CD4-positive, alpha-beta T cell (primary cell): ENCODE measurements at regions not wholly inside any gene's neighbourhood (a gene's known extent, or its start where the extent isn't known, plus 50 kb on each side); places are given as distances from the start of the nearest gene placed in this dataset.

Experiments used
- ATAC-seq: fragments of 200-7000 bp; cut with Tn5 transposase; one replicate; pipeline ENCODE4 v1.10.0; 2022; ENCODE audit warnings: mild to moderate bottlenecking; ENCODE audit not compliant: poor library complexity
- CTCF ChIA-PET: fragments of 350-600 bp; sonication (Branson Sonifier 250); formaldehyde crosslinking; loops from one replicate; lab custom pipeline; 2021; ENCODE audit warnings: antibody characterized with exemption, inconsistent platforms; lab: Charles Lee
- POLR2A ChIA-PET: fragments of 350-600 bp; sonication (Branson Sonifier 250); formaldehyde crosslinking; loops from one replicate; lab custom pipeline; 2021; ENCODE audit warnings: antibody characterized with exemption, inconsistent platforms; lab: Charles Lee
- DNase-seq, 14 experiments: peaks; one replicate each; pipeline ENCODE4 v3.0.0-alpha.2; 2013 to 2020; ENCODE audit warnings: mixed read lengths in 2 of 14
- H3K27ac ChIP-seq, 2 donors: one replicate each; pipeline versions ENCODE4 v1.5.1 to v1.7.0; 2013; ENCODE audit warnings: low read length in 2 of 2, low read depth in 1 of 2, mild to moderate bottlenecking in 1 of 2
- H3K27me3 ChIP-seq, 2 experiments: 1 replicate in 1 of 2; 2 replicates in 1 of 2; pipeline versions ENCODE4 v1.6.1 to v1.7.0; 2013; ENCODE audit warnings: low read length in 2 of 2, control low read depth in 1 of 2, mild to moderate bottlenecking in 1 of 2, moderate library complexity in 1 of 2; ENCODE audit not compliant: insufficient read depth in 2 of 2, control insufficient read depth in 1 of 2
- H3K36me3 ChIP-seq: one replicate; pipeline ENCODE4 v1.6.1; 2013; ENCODE audit warnings: low read length, control low read depth; ENCODE audit not compliant: insufficient read depth
- H3K4me1 ChIP-seq: one replicate; pipeline ENCODE4 v1.6.1; 2013; ENCODE audit warnings: low read length, control low read depth; ENCODE audit not compliant: insufficient read depth
- H3K4me3 ChIP-seq: one replicate; pipeline ENCODE4 v1.5.1; 2013; ENCODE audit warnings: mild to moderate bottlenecking, low read length, moderate library complexity
- H3K9me3 ChIP-seq, 2 experiments: 1 replicate in 1 of 2; 2 replicates in 1 of 2; pipeline versions ENCODE4 v1.6.1 to v1.7.0; 2013; ENCODE audit warnings: low read length in 2 of 2, mild to moderate bottlenecking in 2 of 2, control low read depth in 1 of 2, moderate library complexity in 1 of 2; ENCODE audit not compliant: control insufficient read depth in 1 of 2, insufficient read depth in 1 of 2
- H3K27ac Mint-ChIP-seq: one replicate; pipeline ENCODE4 v1.8.0; 2020; ENCODE audit warnings: mixed read lengths
- H3K27me3 Mint-ChIP-seq: one replicate; pipeline ENCODE4 v1.8.0; 2021; ENCODE audit warnings: mixed read lengths
- H3K36me3 Mint-ChIP-seq: one replicate; pipeline ENCODE4 v1.8.0; 2021; ENCODE audit warnings: low read depth, mixed read lengths
- H3K4me1 Mint-ChIP-seq: one replicate; pipeline ENCODE4 v1.8.0; 2021; ENCODE audit warnings: low read depth, mixed read lengths
- H3K4me3 Mint-ChIP-seq: one replicate; pipeline ENCODE4 v1.8.0; 2020; ENCODE audit warnings: mild to moderate bottlenecking, mixed read lengths
- H3K9me3 Mint-ChIP-seq: one replicate; pipeline ENCODE4 v1.8.0; 2020; ENCODE audit warnings: mixed read lengths
- intact Hi-C, 2 experiments: fragments of 100-400 bp; cut with DNase I in 1 of 2; cut with micrococcal nuclease in 1 of 2; formaldehyde crosslinking; loops; one replicate each; pipeline versions ENCODE4 v1.15.1 to v1.9.0; 2023 to 2025; cut with DNase I, micrococcal nuclease
- TF ChIP-seq, protein P1 (sequence below): fragments of 200-600 bp; IDR thresholded peaks from one replicate; pipeline ENCODE4 v1.8.0; 2022; ENCODE audit warnings: antibody characterized with exemption, mild to moderate bottlenecking

DNA sequence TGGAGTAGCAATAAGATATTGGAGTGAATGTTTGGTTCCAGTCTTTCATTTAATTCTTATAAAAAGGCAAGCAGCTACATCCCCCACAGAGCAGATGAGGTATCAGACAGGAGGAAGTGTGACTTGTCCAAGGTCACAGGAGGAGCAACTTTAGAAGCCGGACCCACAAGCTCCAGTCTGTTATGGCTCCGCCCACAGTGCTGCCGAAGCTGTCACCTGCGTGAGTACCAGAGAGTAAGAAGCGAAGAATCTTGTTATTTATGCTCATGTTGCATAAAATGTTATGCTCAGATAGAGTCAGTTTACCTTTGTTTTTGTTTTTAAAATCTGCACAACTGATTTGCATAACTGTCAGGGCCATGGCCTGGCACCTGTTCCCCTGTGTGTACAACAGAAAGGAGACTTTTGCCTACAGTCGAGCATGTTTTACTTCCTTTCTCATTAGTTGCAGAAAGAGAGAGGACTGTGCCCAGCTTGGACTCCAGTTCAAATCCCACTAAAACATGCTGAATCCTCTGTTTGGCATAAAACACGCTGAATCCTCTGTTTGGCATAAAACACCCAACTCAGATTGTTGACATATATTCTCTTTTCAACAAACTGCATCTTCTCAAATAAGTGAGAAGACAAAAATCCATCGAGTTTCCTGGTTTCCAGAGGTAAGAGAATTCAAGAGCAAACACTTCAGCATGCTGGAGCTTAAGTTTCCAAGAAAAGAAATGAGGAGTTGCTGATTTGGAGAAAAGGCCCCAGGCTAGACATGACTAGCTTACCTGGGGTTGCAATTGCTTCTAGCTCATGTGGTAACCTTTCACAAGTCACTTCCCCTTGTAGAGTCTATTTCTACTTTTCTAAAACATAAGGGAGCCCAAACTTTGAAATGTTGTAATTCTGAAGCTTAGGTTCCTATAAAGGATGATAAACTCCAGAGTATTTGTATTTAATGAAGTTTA lies 409.8 kb upstream of the ZMIZ1 start:
- no peak overlapping the region for H3K27ac Mint-ChIP-seq
- no peaks in the 10 kb centered on the region for H3K9me3 Mint-ChIP-seq
- no peak for ATAC-seq
- H3K36me3 Mint-ChIP-seq, result no peaks in the 10 kb centered on the region
- peaks cover 5 to 9% of the 10 kb centered on the region in 2 experiments for H3K27me3 ChIP-seq
- CTCF ChIA-PET, result no interaction called here
- H3K9me3 ChIP-seq, result peaks cover 0 to 2% of the 10 kb centered on the region in 2 experiments
- H3K4me1 ChIP-seq, result no peaks in the 10 kb centered on the region
- H3K36me3 ChIP-seq, result no peaks in the 10 kb centered on the region
- TF ChIP-seq, protein P1, sequence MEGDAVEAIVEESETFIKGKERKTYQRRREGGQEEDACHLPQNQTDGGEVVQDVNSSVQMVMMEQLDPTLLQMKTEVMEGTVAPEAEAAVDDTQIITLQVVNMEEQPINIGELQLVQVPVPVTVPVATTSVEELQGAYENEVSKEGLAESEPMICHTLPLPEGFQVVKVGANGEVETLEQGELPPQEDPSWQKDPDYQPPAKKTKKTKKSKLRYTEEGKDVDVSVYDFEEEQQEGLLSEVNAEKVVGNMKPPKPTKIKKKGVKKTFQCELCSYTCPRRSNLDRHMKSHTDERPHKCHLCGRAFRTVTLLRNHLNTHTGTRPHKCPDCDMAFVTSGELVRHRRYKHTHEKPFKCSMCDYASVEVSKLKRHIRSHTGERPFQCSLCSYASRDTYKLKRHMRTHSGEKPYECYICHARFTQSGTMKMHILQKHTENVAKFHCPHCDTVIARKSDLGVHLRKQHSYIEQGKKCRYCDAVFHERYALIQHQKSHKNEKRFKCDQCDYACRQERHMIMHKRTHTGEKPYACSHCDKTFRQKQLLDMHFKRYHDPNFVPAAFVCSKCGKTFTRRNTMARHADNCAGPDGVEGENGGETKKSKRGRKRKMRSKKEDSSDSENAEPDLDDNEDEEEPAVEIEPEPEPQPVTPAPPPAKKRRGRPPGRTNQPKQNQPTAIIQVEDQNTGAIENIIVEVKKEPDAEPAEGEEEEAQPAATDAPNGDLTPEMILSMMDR, result no peak
- H3K4me3 ChIP-seq, result no peak overlapping the region
- no peak overlapping the region for H3K4me3 Mint-ChIP-seq
- POLR2A ChIA-PET, result no interaction called here
- no peaks in the 10 kb centered on the region for H3K4me1 Mint-ChIP-seq
- peaks cover 28% of the 10 kb centered on the region for H3K27me3 Mint-ChIP-seq
- no peak overlapping the region for H3K27ac ChIP-seq
- intact Hi-C loops, result loop anchor here in 1 of 2 experiments (5.0 to 10.0 kb wide), 2 partner anchors 404 to 538 kb away; no protein-coding TSS in a partner anchor
- DNase-seq, result no peak

DNA sequence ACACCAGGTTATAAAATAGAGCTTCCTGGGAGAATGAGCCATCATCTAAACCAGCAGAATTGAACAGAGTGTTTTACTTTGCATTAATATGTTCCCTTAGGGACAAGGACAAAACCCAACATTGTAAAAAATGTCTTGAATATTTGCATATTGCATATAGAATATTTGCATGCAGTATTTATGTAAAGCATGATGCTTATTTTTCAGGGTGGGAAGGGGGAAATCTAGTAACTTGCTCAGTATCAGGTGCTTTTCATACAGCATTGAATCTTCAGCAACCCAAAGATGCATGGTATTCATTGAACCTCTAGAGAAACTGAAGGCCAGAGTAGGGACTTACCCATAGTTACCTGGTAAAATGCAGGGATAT lies 409.2 kb upstream of the ZMIZ1 start:
- H3K4me1 ChIP-seq, result no peaks in the 10 kb centered on the region
- peaks cover 5% of the 10 kb centered on the region for H3K9me3 Mint-ChIP-seq
- peaks cover 6 to 12% of the 10 kb centered on the region in 2 experiments for H3K27me3 ChIP-seq
- CTCF ChIA-PET, result no interaction called here
- no peak overlapping the region for H3K4me3 ChIP-seq
- H3K36me3 Mint-ChIP-seq, result no peaks in the 10 kb centered on the region
- peaks cover 0 to 8% of the 10 kb centered on the region in 2 experiments for H3K9me3 ChIP-seq
- POLR2A ChIA-PET, result no interaction called here
- H3K27ac ChIP-seq, result no peak overlapping the region
- no peaks in the 10 kb centered on the region for H3K4me1 Mint-ChIP-seq
- TF ChIP-seq, protein P1, result no peak
- H3K36me3 ChIP-seq, result no peaks in the 10 kb centered on the region
- no peak overlapping the region for H3K27ac Mint-ChIP-seq
- peaks cover 28% of the 10 kb centered on the region for H3K27me3 Mint-ChIP-seq
- ATAC-seq (no peak), DNase-seq (no peak)
- no peak overlapping the region for H3K4me3 Mint-ChIP-seq
- intact Hi-C loops, result loop anchor here in 1 of 2 experiments (5.0 to 10.0 kb wide), 2 partner anchors 405 to 538 kb away; no protein-coding TSS in a partner anchor

DNA sequence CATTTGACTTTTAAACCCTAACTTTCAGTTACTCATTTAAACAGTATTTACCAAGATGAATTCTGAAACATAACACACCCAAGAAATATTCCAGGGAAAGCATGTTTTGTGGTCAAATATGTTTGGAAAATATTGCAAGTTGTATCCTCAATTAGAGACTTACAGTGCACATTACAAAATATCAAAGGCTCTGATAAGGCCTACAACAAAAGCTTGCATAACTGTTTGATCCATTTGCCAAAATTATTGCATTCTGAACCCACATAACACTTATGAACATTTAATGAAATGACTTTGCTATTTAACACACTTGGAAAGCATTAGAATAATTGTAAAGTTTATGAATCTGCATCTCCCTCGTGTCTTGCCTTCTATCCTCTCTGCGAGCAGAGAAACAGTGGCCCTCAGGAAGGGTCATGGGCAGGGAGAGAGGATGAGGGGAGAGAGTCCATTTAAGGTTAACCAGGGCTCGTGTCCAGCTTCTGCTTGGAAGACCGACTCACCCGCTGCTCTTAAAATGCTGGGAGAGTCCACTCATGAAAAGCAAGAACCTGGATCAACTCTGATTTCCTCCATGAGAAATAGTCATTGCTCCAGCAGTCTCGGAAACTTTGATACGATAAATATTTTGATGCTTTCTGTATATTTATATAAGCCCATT lies 408.2 kb upstream of the ZMIZ1 start:
- POLR2A ChIA-PET, result no interaction called here
- Mint-ChIP-seq H3K36me3 (no peaks in the 10 kb centered on the region), H3K4me1 (no peaks in the 10 kb centered on the region), H3K27me3 (peaks cover 25% of the 10 kb centered on the region), H3K9me3 (peaks cover 8% of the 10 kb centered on the region), H3K27ac (no peak overlapping the region), H3K4me3 (no peak overlapping the region)
- Histone ChIP-seq H3K27ac (no peak overlapping the region), H3K27me3 (peaks cover 6 to 8% of the 10 kb centered on the region in 2 experiments), H3K4me3 (no peak overlapping the region), H3K36me3 (no peaks in the 10 kb centered on the region), H3K4me1 (no peaks in the 10 kb centered on the region), H3K9me3 (peaks cover 0 to 13% of the 10 kb centered on the region in 2 experiments)
- DNase-seq (no peak), ATAC-seq (no peak)
- CTCF ChIA-PET, result no interaction called here
- TF ChIP-seq, protein P1, result no peak
- intact Hi-C loops, result no loop called here
